IMR-90 (cell line): ENCODE measurements at regions not wholly inside any gene's neighbourhood (a gene's known extent, or its start where the extent isn't known, plus 50 kb on each side); places are given as distances from the start of the nearest gene placed in this dataset.

Source experiments
- CEBPB ChIP-seq: IDR thresholded peaks from 2 replicates; pipeline ENCODE4 v1.6.1; 2012; ENCODE audit warnings: low read depth, low read length, improper control_type of control experiment
- CTCF ChIP-seq: conservative IDR thresholded peaks from 2 replicates; pipeline ENCODE4 v1.5.1; 2012; ENCODE audit warnings: mild to moderate bottlenecking, low read depth, low read length, improper control_type of control experiment
- ELK1 ChIP-seq: fragments of 150-350 bp; IDR thresholded peaks from 2 replicates; pipeline ENCODE4 v1.6.1; 2016; ENCODE audit warnings: low read depth, mild to moderate bottlenecking, low read length, moderate library complexity, borderline replicate concordance
- NFE2L2 ChIP-seq: fragments of 150-350 bp; IDR thresholded peaks from 2 replicates; pipeline ENCODE4 v1.6.1; 2016; ENCODE audit warnings: low read depth, mild to moderate bottlenecking, low read length
- POLR2A ChIP-seq: IDR thresholded peaks from 2 replicates; pipeline ENCODE4 v1.6.1; 2012; ENCODE audit warnings: mild to moderate bottlenecking, low read depth, low read length
- RAD21 ChIP-seq: IDR thresholded peaks from 2 replicates; pipeline ENCODE4 v1.6.1; 2012; ENCODE audit warnings: low read length, improper control_type of control experiment
- USF2 ChIP-seq: fragments of 150-350 bp; IDR thresholded peaks from 2 replicates; pipeline ENCODE4 v1.6.1; 2017; ENCODE audit warnings: mild to moderate bottlenecking, antibody characterized with exemption, low read length, low read depth

GRCh38 chr7:91653286-91653685 lies 227.2 kb downstream of the MTERF1 start:
- TF ChIP-seq RAD21, result no peak
- TF ChIP-seq CTCF, result no peak
- no peak for TF ChIP-seq CEBPB
- no peak for TF ChIP-seq USF2
- no peak for TF ChIP-seq ELK1
- TF ChIP-seq NFE2L2, result no peak
- no peak for TF ChIP-seq POLR2A
